GM18508 (cell line): ENCODE measurements at regions not wholly inside any gene's neighbourhood (a gene's known extent, or its start where the extent isn't known, plus 50 kb on each side); places are given as distances from the start of the nearest gene placed in this dataset.

ENCODE experiments used
- ATAC-seq: cut with Tn5 transposase; IDR thresholded peaks from one replicate; pipeline ENCODE4 v1.9.1; 2021; ENCODE audit warnings: moderate number of reproducible peaks; ENCODE audit not compliant: insufficient read depth, unreplicated experiment

DNA sequence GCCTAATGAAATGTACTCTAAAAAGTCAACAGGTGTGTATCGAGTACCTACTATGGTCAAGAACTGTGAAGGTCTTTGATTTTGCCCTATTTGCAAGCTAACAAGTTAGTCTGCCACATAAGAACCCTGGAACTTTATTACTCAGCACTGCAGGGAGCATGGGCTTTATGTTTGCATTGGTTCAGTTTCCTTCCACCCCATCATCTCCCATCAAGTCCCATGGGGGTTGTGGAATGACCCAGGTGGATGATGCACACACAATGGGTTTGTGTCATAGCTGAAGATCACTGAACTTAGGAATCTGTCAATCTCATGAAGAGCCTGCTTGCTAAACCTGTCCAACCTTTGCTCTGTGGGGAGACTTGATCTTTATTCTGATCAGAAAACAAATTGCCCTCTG, 265.5 kb downstream of the RPRM start:
- no peak for ATAC-seq

DNA sequence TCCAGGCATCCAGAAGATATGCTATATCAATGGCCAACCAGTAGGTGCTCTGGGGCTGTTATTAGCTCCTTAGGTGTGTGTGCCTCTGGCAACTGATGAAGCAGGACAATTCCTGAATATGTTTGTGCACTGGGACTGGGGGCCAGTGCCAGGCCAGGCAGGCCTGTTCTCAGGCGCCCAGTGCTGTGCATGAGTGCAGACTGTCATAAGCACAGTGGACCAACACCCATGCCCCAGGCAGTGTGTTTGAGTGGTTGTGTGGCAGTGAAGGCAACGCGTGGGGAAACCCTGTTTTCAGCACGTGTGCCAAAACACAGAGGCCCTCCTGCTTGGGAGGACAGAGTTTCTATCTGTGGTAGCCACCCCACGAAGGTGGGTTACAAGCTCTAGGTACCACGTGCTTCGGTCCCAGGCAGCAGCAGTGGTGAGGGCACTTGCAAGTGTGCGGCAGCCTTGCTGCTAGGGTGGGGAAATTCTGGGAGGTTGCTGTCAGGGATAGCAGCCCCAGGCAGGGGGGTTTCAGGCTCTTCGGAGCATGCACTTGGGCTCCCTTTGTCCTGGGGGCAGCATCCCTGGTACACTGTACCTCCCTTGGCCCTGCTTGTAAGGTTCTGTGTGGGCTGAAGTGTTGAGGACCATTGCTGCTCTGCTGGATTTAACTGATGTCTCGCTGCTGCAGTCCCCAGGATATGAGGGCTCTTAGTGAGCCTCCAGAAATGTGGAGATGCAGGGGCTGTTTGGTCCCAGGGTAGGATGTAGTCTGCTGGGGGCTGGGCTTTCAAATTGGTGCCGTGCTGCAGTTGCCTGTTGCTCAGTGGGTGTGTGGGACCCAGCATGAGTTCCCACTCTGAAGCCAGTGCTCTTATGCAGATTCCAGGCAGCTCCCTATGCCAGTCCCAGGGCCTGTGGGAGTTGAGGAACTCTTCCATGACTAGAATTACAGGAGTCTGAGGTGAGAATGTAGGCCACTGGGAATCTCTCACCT, 280.9 kb downstream of the RPRM start:
- ATAC-seq = no peak

DNA sequence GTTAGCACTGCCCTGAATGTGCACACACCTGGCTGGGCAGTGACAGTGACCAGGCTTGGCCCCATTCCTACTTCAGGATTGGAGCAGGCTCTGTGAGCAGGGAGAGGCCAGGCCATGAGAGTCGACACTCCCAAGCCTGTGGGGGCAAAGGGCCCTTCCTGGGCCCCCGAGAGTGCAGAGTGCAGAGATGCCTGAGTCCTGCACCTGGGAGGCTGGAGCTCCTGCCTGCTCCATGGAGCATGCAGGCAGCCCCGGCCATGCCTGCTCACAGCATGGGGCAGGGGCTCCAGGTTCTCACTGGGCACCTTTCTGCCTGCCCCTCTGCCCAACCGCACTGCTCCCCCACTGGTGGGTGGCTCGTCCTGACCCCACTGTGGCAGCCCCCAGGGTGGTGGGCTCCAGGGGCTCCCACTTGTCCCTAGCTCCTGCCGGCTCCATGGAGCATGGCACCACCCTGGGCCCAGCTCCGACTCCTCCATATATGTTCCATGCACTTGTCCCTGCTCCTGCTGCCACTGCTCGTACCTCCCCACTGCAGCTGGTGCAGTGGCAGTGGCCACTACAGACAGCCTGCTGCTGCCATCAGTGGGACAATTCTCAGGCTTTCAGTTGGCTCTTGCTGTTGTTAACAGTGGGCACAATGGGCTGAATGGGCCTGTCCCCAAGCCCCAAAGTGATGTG, 282.0 kb downstream of the RPRM start:
- no peak for ATAC-seq

GRCh38 chr2:153195342-153195741, 283.2 kb downstream of the RPRM start:
- ATAC-seq = no peak

GRCh38 chr2:153189091-153189888, 289.3 kb downstream of the RPRM start:
- ATAC-seq = no peak

- ATAC-seq = no peak
Observed at GRCh38 chr2:153179808-153180207, 298.8 kb downstream of the RPRM start.

DNA sequence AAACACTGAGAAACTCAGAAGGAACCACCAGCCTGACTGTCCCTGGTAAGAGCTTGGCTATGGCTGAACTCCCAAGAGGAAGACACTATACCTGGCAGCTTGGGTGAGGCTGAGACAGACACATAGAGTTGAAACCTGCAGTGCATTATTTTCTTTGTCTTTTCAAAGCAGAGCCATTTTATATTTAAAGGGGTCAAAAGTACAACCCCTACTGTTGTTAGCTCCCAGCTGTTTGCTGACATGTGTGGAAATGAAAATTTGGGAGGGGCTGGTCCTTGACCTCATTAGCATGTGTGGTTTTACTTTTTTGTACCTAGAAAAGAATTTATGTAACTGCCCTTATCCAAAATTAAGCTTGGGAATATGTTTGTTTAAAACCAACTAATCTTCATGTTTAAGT, 309.0 kb downstream of the RPRM start:
- ATAC-seq = no peak

GRCh38 chr2:153165021-153165420, 313.5 kb downstream of the RPRM start:
- no peak for ATAC-seq

DNA sequence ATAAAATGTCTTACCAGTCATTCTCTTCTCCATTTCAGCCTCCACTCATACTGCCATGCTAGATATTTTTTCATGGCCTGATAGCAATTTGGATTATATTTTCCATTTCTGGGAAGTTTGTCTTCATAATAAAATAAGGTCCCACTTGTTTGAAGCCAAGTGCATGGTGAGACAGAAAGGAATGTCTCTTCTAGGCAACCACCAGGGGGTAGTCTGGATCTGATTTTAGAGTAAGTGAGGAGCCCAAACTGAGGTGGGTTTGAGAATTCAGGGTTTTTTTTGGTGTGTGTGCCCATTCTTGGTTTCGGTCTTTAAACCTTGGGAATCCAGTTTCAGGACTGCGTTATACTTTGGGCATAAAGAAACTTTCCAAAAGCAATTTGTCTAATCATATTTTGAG, 315.5 kb downstream of the RPRM start:
- no peak for ATAC-seq

GRCh38 chr2:153156743-153157142, 321.8 kb downstream of the RPRM start:
- no peak for ATAC-seq

- ATAC-seq = no peak
Observed at GRCh38 chr2:153152036-153152435, 326.5 kb downstream of the RPRM start.

GRCh38 chr2:153145470-153145978, 333.0 kb downstream of the RPRM start:
- no peak for ATAC-seq

DNA sequence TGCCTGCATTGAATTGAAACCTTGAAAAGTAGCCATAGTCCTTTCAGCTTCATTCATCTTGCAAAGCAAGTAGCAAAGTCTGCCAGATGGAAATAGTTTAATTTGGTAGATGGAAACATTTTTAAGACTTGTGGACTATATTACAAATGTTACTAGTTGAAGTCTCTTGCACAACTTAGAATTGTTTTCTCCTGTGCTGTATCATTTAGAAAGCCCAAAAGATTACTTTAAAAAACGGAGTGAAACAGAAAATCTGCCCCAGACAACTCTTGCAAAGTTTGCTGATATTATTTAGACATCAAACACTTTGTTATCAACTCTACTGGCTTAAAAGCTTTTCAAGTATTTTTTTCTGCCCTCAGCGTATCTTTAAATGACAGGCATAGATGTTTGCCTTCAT, 335.0 kb downstream of the RPRM start:
- no peak for ATAC-seq

DNA sequence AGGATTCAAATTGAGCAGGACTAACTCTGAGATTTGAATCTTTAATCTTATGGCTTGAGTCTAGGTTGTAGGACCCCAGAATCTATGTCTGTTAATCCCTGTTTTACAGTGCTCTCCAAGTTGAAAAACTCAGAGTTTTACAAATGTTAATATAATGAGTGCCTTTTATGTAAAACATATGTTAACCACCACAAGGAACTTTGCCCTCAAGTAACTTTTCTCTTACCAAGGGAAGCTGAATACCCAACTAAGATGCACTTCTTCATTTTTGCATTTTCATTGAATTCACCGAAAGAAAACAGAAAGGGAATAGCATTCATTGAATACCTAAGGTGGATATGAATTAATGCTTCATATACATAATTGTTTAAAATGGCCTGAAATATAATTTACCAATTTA, 338.1 kb downstream of the RPRM start:
- ATAC-seq = no peak

DNA sequence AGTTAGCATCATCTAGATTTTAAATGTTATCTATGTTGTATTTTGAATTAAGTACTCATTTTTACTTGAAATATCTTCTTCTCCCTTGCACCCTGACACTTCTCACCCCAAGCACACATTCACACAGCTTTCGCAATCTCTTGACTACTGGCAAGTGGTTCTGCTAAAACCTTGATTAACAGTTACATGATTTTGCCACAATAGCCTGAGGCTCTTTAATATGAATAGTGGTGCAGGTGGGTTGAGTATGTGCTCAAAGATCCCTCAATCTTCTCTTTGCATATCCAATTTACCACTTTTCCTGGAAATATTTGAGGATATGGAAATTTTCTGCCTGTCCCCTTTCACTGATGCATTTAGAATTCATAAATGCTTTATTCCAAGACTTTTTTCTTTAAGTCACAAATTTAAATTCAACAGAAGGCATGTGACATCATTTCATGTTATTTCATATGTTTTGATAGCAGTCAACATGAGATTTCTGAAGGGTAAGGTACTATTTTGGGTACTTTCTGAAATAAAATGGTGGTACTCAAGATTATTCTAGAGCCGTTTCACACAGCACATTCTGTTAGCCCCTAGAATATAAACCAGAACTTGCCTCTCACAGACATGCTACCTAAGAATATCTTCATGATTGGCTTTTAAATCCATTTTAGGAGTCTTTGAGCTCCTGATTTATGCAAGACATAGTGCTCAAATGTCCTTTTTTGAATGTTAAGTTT, 339.7 kb downstream of the RPRM start:
- no peak for ATAC-seq

DNA sequence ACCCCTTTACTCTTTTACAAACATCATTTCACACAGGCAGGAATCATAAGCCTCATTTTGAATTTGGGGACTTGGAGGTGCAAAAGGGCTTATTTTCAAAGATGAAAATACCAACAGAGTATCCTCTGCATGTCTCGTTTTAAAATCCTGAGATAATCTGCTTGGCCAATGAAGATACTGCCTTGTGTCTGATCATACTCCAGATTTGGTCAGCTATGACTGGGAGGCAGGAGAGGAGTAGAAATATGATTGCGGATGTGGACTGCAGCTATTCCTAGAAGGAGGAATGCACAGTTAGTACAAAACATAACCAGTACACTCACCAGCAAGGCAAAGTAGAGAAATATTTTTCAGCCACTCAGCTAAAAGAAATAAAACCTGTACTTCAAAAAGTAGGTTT, 342.3 kb downstream of the RPRM start:
- ATAC-seq = no peak

DNA sequence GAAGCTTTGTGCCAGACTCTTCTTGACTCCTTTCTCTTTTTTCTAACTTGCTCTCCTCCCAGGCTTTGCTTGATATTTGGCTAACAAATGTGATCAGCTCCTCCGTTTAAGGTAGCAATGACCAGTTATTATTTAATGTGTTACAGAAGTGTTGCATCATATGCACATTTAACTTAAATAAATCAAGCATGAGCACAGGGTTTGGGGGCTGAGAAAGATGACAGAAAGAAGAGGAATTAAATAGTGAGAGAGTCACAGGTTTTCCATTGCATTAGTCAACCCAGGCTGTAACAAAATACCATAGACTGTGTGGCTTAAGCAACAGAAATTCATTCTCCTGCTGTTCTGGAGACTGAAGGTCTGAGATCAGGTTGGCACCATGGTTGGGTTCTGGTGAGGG, 343.8 kb downstream of the RPRM start:
- ATAC-seq = no peak

GRCh38 chr2:153133716-153134115, 344.8 kb downstream of the RPRM start:
- ATAC-seq = no peak

GRCh38 chr2:153132418-153132817, 346.1 kb downstream of the RPRM start:
- no peak for ATAC-seq

GRCh38 chr2:153115141-153115540, 363.4 kb downstream of the RPRM start:
- no peak for ATAC-seq
